ENCODE measurements at regions not wholly inside any gene's neighbourhood (a gene's known extent, or its start where the extent isn't known, plus 50 kb on each side); places are given as distances from the start of the nearest gene placed in this dataset.
"Not testable (repeated sequence)": the region's sequence is repeated elsewhere in the genome, so short reads cannot be mapped to it uniquely, and the experiment has no call there.

DNA sequence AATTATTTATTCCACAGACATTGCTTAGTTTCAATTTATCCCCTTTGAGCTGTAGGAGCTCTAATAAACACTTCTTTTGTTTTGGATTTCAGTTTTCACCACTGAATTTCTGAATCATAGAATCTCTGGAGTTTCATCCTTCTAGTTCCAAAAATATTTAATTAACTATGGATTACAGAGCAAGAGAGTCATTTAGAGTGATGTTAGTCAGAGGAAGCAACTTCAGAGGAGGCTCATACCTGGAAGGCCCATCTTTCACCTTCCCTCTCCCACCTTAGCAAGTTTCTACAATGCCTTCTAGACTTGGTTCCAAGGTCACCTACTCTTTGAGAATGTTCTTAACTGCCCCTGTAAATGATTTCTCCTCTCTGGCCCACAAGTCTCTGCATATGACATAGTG is 353.2 kb downstream of the SPRY2 start:
- ATAC-seq (ENCODE audit: poor library complexity) (no peak), DNase-seq (no peak)
- H3K4me3 Mint-ChIP-seq: no peak overlapping the region
- H3K36me3 ChIP-seq (ENCODE audit: insufficient read depth, low read length): no peaks in the 10 kb centered on the region
- no peak overlapping the region for H3K27ac ChIP-seq (ENCODE audit: low read depth in 1 of 2, low read length in 2 of 2)
- H3K9me3 Mint-ChIP-seq: peaks cover 7% of the 10 kb centered on the region
- no peaks in the 10 kb centered on the region for H3K9me3 ChIP-seq (ENCODE audit: control insufficient read depth in 1 of 2, insufficient read depth in 1 of 2, low read length in 2 of 2)
- H3K4me1 ChIP-seq (ENCODE audit: insufficient read depth, low read length): no peaks in the 10 kb centered on the region
- H3K4me1 Mint-ChIP-seq (ENCODE audit: low read depth): no peaks in the 10 kb centered on the region
- no peak overlapping the region for H3K4me3 ChIP-seq (ENCODE audit: low read length)
- no peaks in the 10 kb centered on the region for H3K27me3 Mint-ChIP-seq
- intact Hi-C loops (cut with DNase I, micrococcal nuclease): no loop called here
- TF ChIP-seq, protein P1, sequence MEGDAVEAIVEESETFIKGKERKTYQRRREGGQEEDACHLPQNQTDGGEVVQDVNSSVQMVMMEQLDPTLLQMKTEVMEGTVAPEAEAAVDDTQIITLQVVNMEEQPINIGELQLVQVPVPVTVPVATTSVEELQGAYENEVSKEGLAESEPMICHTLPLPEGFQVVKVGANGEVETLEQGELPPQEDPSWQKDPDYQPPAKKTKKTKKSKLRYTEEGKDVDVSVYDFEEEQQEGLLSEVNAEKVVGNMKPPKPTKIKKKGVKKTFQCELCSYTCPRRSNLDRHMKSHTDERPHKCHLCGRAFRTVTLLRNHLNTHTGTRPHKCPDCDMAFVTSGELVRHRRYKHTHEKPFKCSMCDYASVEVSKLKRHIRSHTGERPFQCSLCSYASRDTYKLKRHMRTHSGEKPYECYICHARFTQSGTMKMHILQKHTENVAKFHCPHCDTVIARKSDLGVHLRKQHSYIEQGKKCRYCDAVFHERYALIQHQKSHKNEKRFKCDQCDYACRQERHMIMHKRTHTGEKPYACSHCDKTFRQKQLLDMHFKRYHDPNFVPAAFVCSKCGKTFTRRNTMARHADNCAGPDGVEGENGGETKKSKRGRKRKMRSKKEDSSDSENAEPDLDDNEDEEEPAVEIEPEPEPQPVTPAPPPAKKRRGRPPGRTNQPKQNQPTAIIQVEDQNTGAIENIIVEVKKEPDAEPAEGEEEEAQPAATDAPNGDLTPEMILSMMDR (IDR thresholded peaks at IDR 0.05): no peak
- no peaks in the 10 kb centered on the region for H3K36me3 Mint-ChIP-seq (ENCODE audit: low read depth)
- POLR2A ChIA-PET: no interaction called here
- no peaks in the 10 kb centered on the region for H3K27me3 ChIP-seq (ENCODE audit: control insufficient read depth in 1 of 2, insufficient read depth in 2 of 2, low read length in 2 of 2)
- CTCF ChIA-PET: no interaction called here
- H3K27ac Mint-ChIP-seq: no peak overlapping the region

DNA sequence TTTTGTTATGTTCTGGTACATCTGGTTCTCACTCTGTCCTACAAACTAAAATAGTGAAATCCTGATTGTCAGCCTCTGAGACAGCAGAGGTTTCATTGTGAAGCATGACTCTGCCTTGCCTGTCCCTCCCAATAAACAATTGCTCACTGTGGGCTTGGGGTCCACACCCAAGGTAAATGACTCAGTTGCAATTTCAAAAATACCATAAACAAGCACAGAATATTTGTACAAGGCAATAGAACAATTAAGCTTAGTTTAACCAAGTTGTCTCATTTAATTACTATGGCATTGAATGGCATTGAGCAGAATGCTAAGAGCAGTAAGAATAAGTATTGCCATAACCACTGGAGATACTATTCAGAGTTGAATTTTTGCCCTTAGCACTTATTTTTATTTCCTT is 353.6 kb downstream of the SPRY2 start:
- Mint-ChIP-seq H3K9me3 (peaks cover 9% of the 10 kb centered on the region), H3K27me3 (no peaks in the 10 kb centered on the region), H3K27ac (no peak overlapping the region), H3K4me1 (ENCODE audit: low read depth) (no peaks in the 10 kb centered on the region), H3K36me3 (ENCODE audit: low read depth) (no peaks in the 10 kb centered on the region), H3K4me3 (no peak overlapping the region)
- POLR2A ChIA-PET: no interaction called here
- DNase-seq: no peak
- no peak for ATAC-seq (ENCODE audit: poor library complexity)
- Histone ChIP-seq H3K36me3 (ENCODE audit: insufficient read depth, low read length) (no peaks in the 10 kb centered on the region), H3K4me1 (ENCODE audit: insufficient read depth, low read length) (no peaks in the 10 kb centered on the region), H3K9me3 (ENCODE audit: control insufficient read depth in 1 of 2, insufficient read depth in 1 of 2, low read length in 2 of 2) (no peaks in the 10 kb centered on the region), H3K27me3 (ENCODE audit: control insufficient read depth in 1 of 2, insufficient read depth in 2 of 2, low read length in 2 of 2) (no peaks in the 10 kb centered on the region), H3K27ac (ENCODE audit: low read depth in 1 of 2, low read length in 2 of 2) (no peak overlapping the region), H3K4me3 (ENCODE audit: low read length) (no peak overlapping the region)
- TF ChIP-seq, protein P1 (IDR thresholded peaks at IDR 0.05): no peak
- CTCF ChIA-PET: no interaction called here
- intact Hi-C loops (cut with DNase I, micrococcal nuclease): no loop called here

DNA sequence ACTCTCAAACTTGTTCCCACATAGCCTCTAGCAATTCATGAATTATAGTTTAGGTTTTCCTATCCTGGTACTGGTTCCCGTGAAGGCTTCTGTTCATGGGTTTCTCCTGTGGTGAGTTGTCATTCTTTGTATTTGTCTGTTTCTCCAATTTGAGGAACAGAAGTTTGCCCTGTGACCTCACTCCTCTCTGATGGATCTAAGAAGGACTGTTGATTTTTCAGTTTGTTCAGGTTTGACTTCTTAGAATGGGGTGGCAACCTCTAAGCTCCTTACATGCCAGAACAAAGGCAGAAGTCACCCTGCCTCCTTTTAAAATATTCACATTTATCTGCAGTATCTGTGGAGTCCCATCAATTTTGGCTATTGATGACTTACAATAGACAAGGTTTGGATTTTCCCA is 354.0 kb downstream of the SPRY2 start:
- ChIA-PET POLR2A (no interaction called here), CTCF (no interaction called here)
- Mint-ChIP-seq H3K27me3 (no peaks in the 10 kb centered on the region), H3K27ac (no peak overlapping the region), H3K4me3 (no peak overlapping the region), H3K4me1 (ENCODE audit: low read depth) (no peaks in the 10 kb centered on the region), H3K36me3 (ENCODE audit: low read depth) (no peaks in the 10 kb centered on the region), H3K9me3 (peaks cover 11% of the 10 kb centered on the region)
- no peak for ATAC-seq (ENCODE audit: poor library complexity)
- no peaks in the 10 kb centered on the region for H3K36me3 ChIP-seq (ENCODE audit: insufficient read depth, low read length)
- no peak for DNase-seq
- H3K9me3 ChIP-seq (ENCODE audit: control insufficient read depth in 1 of 2, insufficient read depth in 1 of 2, low read length in 2 of 2): no peaks in the 10 kb centered on the region
- no peaks in the 10 kb centered on the region for H3K27me3 ChIP-seq (ENCODE audit: control insufficient read depth in 1 of 2, insufficient read depth in 2 of 2, low read length in 2 of 2)
- no peak overlapping the region for H3K27ac ChIP-seq (ENCODE audit: low read depth in 1 of 2, low read length in 2 of 2)
- H3K4me1 ChIP-seq (ENCODE audit: insufficient read depth, low read length): no peaks in the 10 kb centered on the region
- intact Hi-C loops (cut with DNase I, micrococcal nuclease): no loop called here
- H3K4me3 ChIP-seq (ENCODE audit: low read length): no peak overlapping the region
- TF ChIP-seq, protein P1 (IDR thresholded peaks at IDR 0.05): no peak

DNA sequence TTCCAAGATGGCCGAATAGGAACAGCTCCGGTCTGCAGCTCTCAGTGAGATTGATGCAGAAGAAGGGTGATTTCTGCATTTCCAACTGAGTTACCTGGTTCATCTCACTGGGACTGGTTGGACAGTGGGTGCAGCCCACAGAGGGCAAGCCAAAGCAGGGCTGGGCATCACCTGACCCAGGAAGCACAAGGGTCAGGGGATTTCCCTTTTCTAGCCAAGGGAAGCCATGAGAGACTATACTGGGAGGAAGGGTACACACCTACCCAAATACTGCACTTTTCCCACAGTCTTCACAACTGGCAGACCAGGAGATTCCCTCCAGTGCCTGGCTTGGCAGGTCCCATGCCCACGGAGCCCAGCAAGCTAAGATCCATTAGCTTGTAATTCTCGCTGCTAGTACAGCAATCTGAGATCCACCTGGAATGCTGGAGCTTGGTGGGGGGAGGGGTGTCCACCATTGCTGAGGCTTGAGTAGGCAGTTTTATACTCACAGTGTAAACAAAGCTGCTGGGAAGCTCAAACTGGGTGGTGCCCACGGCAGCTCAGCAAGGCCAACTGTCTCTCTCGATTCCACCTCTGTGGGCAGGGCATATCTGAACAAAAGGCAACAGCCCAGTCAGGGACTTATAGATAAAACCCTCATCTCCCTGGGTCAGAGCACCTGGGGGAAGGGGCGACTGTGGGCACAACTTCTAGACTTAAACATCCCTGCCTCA is 365.8 kb downstream of the SPRY2 start:
- H3K27ac ChIP-seq (ENCODE audit: low read depth in 1 of 2, low read length in 2 of 2); H3K27ac Mint-ChIP-seq; H3K4me1 Mint-ChIP-seq (ENCODE audit: low read depth); H3K27me3 Mint-ChIP-seq; CTCF ChIA-PET; H3K27me3 ChIP-seq (ENCODE audit: control insufficient read depth in 1 of 2, insufficient read depth in 2 of 2, low read length in 2 of 2); H3K4me1 ChIP-seq (ENCODE audit: insufficient read depth, low read length); ATAC-seq (ENCODE audit: poor library complexity); H3K36me3 Mint-ChIP-seq (ENCODE audit: low read depth); H3K9me3 Mint-ChIP-seq; H3K4me3 Mint-ChIP-seq; H3K4me3 ChIP-seq (ENCODE audit: low read length); H3K36me3 ChIP-seq (ENCODE audit: insufficient read depth, low read length); DNase-seq; POLR2A ChIA-PET; intact Hi-C loops (cut with DNase I, micrococcal nuclease): not testable (repeated sequence)
- H3K9me3 ChIP-seq (ENCODE audit: control insufficient read depth in 1 of 2, insufficient read depth in 1 of 2, low read length in 2 of 2): peaks cover 0 to 11% of the 10 kb centered on the region in 2 experiments

Measured in CD4-positive, alpha-beta T cell (primary cell).